ENCODE measurements at regions not wholly inside any gene's neighbourhood (a gene's known extent, or its start where the extent isn't known, plus 50 kb on each side); places are given as distances from the start of the nearest gene placed in this dataset.
A peak's percentile ranks its signal among the peaks of the same experiment; 100 is the strongest.

- peak; percentile 25 for DNase-seq
Measured at GRCh38 chr6:166106076-166106686, 61.5 kb downstream of the TBXT start.

GRCh38 chr6:166105341-166106075 is 62.1 kb downstream of the TBXT start:
- no peak for DNase-seq

- DNase-seq: no peak
Measured at GRCh38 chr6:166104872-166105271, 62.8 kb downstream of the TBXT start.

GRCh38 chr6:166104107-166104506 is 63.5 kb downstream of the TBXT start:
- no peak for DNase-seq

DNA sequence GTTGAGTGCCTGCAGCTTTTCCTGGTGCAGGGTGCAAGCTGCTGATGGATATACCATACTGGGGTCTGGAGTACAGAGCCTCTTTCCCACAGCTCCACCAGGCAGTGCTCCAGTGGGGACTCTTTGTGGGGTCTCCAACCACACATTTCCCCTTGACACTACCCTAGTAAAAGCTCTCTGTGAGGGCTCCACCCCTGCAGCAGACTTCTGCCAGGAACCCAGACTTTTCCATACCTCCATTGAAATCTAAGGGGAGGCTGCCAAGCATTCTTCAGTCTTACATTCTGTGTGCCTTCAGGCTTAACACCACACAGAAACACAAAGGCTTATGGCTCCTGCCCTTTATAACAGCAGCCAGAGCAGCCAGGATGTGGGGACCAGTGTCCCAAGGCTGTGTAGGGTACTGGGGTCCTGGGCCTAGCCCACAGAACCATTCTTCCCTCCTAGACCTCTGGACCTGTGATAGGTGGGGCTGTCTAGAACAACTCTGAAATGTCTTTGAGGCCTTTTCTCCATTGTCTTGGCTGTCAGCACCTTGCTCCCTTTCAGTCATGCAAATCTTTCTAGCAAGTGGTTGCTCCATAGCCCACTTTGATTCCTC is 65.7 kb downstream of the TBXT start:
- no peak for DNase-seq

DNA sequence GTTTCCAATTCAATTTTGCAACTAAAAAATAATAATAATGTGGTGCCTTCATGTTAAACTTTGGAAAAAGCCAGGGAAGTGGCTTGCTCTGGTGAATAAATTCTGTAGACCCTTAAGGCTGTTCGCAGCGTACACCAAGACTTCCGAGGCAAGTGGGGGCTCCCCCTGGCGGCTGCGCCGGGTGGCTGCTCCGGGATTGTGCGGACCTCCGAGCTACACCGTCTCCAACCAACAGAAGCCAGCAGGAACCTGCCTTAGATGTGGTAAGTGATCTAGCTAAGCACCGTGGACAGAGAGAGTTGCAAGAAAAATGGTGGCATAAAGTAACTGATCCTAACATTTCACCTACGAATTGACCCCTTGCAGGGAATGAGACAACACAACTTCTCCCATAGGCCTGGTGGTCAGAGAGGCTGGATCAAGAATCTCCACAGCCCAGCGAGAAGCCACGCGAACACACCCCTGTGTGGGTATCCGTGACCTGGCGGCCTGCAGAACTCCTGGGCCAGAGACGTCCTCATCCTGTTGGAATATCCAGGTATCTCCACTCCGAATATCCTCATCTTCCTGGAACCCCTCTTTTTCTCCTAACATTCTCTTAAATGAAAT is 69.6 kb downstream of the TBXT start:
- DNase-seq: peak; percentile 2

- DNase-seq: no peak
Measured at GRCh38 chr6:166087852-166088251, 79.8 kb downstream of the TBXT start.

GRCh38 chr6:166087246-166087645 is 80.4 kb downstream of the TBXT start:
- DNase-seq: no peak

DNA sequence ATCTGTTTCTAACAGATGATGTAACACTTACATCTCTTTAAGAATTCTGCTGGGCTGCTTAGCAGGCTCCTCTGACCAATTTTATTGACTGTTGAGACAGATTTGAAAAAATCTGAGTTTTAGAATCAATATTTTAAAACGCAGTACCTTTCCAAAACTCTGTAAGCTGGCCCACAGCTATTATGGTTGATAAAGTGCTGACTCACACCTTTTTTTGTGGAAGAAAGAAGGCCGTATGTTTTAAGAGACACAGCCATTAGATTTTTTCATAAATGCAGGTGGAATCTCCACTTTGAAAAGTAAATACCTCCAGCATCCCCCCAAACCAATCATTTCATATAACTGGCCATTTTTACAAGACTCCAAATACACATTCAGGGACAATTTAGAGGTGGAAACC is 82.2 kb downstream of the TBXT start:
- no peak for DNase-seq

- DNase-seq: no peak
Measured at GRCh38 chr6:166084951-166085350, 82.7 kb downstream of the TBXT start.

DNA sequence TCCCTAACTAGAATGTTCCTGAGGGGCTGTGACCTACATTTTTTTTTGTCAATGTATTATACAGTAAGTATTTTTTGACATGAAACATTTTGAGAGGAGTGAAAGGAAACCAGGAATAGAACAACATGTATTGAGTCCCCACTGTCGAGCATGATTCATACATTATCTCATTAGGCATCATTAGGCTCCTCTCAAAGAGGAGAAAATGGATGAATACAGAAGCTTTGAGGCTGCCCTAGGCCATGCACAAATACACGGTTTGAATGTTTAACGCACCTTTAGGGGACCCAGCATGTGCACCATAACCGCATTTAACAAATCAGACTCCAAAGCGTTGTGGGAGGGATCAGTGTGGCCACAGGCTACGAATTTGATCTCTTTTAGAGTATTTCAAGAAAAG is 87.8 kb downstream of the TBXT start:
- no peak for DNase-seq

GRCh38 chr6:166078294-166078693 is 89.4 kb downstream of the TBXT start:
- DNase-seq: no peak

DNA sequence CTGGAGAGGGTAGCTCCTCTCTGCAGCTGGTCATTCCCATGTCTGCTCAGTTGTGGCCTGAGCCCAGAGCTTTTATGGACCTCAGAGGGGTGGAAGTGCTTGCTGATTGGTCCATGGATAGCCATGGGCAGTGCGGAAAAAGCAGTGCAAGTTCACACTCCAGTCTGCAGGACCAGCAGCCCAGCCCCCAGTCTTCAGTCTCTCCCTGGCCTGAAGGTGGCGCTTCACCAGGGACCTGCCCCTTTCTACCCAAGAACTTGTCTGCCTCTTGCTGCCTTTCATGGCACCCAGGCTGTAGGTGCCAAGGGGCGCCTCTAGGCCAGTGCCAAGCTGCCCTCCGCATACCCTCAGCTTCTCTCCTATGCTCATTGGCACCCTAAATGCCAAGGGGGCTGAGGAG is 91.0 kb downstream of the TBXT start:
- DNase-seq: no peak

DNA sequence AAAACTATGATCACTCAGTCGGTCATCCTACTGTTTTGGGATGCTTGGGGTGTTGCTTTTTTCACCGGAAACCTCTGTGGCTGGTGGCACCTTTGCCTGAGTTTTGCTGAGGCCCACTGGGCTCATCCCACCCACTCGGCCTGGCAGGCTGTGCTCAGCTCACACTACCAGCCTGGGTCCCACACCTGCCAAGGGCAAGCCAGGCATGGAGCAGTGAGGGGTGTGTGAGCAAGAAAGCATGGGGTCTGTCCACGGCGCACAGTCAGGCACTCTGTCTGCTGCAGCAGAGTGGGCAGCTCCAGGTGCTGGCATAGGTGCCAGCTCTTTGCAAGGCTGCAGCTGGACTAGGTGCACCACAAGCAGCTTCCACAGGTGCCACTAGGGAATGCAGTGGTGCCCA is 91.7 kb downstream of the TBXT start:
- no peak for DNase-seq

- DNase-seq: no peak
Measured at GRCh38 chr6:166075186-166075585, 92.5 kb downstream of the TBXT start.

GRCh38 chr6:166073082-166073481 is 94.6 kb downstream of the TBXT start:
- DNase-seq: no peak

- no peak for DNase-seq
Measured at GRCh38 chr6:166068768-166069167, 98.9 kb downstream of the TBXT start.

DNA sequence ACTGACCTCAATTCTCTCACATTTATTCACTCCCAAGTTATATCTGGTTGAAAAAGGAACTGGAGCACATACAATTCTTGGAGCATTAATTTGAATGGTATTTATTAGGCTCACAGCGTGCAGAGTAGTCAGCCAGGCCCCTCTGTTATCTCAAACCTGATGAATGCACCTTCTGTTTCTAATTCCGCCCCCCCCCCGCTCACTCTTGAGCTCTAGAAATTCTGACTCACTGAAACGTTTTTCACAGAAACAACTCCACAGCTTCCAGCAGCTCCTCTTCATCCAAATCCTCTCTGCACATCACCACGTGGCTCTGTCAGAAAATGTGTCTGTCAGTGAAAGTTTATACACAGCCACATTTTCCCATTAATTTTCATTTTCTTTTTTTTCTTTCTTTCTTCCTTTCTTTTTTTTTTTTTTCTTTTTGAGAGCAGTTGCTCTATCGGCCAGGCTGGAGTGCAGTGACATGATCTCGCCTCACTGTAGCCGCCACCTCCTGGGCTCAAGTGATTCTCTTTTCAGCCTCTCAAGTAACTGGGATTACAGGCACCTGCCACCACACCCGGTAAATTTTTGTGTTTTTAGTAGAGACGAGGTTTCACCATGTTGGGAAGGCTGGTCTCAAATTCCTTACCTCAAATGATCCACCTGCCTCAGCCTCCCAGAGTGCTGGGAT is 109.4 kb downstream of the TBXT start:
- no peak for DNase-seq

- DNase-seq: no peak
Measured at GRCh38 chr6:166057431-166057830, 110.2 kb downstream of the TBXT start.

- DNase-seq: no peak
Measured at GRCh38 chr6:166056637-166057036, 111.0 kb downstream of the TBXT start.

- DNase-seq: no peak
Measured at GRCh38 chr6:166055801-166056200, 111.8 kb downstream of the TBXT start.

GRCh38 chr6:166052837-166053236 is 114.8 kb downstream of the TBXT start:
- DNase-seq: no peak

DNA sequence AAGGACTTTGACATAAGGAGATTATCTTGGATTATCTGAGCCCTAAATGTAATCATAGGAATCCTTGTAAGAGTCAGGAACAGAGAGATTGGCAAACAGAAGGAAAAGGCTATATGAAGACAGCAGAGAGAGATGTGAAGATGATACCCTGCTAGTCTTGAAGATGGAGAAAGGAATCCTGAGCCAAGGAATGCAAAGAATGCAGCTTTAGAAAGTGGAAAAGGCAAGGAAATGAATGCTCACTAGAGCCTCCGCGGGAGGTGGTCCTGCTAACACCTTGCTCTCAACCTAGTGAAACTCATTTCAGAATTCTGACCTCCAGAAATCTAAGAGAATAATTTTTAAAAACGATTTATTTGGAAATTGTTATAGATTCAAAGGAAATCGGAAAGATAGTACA is 117.1 kb downstream of the TBXT start:
- no peak for DNase-seq

DNA sequence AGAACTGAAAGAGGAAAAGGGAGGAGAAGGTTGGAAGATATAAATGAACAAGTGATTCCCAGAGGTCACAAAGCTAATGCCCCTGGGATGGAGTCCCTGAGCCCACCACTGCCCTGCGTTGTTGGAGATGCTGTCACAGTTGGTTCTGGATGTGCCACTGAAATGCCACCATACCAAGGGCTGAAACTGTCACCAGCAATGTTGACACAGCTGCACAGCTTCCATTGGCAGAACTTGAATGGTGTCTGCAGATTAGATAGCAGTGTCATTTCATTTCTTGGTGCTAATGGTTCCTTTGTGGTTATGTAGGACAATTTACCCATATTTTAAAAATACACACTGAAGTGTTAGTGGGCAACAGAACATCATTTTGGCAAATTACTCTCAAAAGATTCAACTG is 120.7 kb downstream of the TBXT start:
- DNase-seq: no peak

Measured in NCI-H2107 (cell line).